ENCODE measurements at regions not wholly inside any gene's neighbourhood (a gene's known extent, or its start where the extent isn't known, plus 50 kb on each side); places are given as distances from the start of the nearest gene placed in this dataset.

DNA sequence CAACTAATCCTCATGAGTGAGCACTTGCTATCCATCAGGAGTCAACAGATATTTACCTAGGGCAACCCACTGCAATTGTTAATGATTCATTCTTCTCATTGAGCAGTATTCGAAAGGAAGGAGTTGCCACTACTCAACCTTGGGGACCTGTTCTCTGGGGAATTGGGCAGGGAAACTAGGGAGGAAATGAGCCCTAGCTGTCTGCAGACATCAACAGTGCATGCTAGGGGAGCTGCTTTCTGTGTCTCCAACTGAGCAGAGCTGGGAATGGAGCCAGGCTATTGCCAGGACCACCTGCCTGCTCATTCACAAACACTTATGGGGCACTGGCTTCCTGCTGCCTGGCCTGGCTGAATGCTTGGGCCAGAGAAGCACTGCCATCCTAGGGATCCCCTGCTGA, 183.4 kb downstream of the TMEM38B start:
- no peak for TF ChIP-seq CTCF (IDR thresholded peaks at IDR 0.05; ENCODE audit: low read depth, low read length)
- no peak for DNase-seq (ENCODE audit: low read depth, low spot score)
- H3K4me3 ChIP-seq (ENCODE audit: low read depth, low read length), result no peak overlapping the region
- in situ Hi-C loops (cut with HindIII; ENCODE audit: low sequenced_read_pairs), result no loop called here

DNA sequence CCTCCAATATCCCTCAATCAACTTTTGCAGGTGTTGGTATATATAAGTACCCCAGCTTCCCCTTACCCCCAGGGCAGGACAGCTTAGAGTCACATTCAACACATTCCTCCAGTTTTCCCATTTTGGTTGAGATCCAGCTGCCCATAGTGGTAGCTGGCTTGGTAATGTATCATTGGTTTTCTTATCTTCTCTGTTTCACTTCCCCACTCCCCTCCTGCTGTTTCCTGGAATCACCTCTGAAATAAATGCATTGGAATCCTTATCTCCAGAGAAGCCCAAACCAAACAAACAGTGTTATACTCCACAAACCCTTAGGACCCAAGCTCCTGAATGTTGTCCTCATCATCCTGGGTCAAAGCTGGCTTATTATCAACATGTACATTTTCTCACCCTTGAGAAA, 184.8 kb downstream of the TMEM38B start:
- in situ Hi-C loops (cut with HindIII; ENCODE audit: low sequenced_read_pairs), result no loop called here
- no peak overlapping the region for H3K4me3 ChIP-seq (ENCODE audit: low read depth, low read length)
- TF ChIP-seq CTCF (IDR thresholded peaks at IDR 0.05; ENCODE audit: low read depth, low read length), result no peak

DNA sequence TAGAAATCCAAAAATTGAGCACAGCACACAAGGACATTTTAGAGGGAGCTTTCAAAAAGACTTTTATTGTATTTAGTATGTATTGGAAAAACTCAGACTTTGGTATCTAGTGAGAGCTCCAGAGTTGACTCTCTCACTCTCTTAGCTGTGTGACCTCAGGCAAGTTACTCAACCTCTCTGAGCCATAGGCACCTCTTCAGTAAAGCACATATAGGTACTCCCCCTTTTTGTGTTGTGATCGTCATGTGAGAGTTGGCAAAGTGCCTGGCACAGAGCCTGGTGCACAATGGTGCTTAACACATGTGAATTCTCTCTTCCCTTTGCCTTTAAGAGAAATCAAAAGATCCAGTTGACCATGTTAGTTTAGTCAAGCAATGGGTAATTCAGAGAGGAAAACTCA, 186.2 kb downstream of the TMEM38B start:
- no peak for TF ChIP-seq CTCF (IDR thresholded peaks at IDR 0.05; ENCODE audit: low read depth, low read length)
- no peak overlapping the region for H3K4me3 ChIP-seq (ENCODE audit: low read depth, low read length)
- in situ Hi-C loops (cut with HindIII; ENCODE audit: low sequenced_read_pairs), result no loop called here
- DNase-seq (ENCODE audit: low read depth, low spot score), result no peak

More for the DNA sequence above, 184.8 kb downstream of the TMEM38B start:
- no peak for DNase-seq (ENCODE audit: low read depth, low spot score)

- in situ Hi-C loops (cut with HindIII; ENCODE audit: low sequenced_read_pairs), result no loop called here
- no peak for TF ChIP-seq CTCF (IDR thresholded peaks at IDR 0.05; ENCODE audit: low read depth, low read length)
- H3K4me3 ChIP-seq (ENCODE audit: low read depth, low read length), result no peak overlapping the region
- DNase-seq (ENCODE audit: low read depth, low spot score), result no peak
Observed at GRCh38 chr9:105881021-105881420, 186.7 kb downstream of the TMEM38B start.

DNA sequence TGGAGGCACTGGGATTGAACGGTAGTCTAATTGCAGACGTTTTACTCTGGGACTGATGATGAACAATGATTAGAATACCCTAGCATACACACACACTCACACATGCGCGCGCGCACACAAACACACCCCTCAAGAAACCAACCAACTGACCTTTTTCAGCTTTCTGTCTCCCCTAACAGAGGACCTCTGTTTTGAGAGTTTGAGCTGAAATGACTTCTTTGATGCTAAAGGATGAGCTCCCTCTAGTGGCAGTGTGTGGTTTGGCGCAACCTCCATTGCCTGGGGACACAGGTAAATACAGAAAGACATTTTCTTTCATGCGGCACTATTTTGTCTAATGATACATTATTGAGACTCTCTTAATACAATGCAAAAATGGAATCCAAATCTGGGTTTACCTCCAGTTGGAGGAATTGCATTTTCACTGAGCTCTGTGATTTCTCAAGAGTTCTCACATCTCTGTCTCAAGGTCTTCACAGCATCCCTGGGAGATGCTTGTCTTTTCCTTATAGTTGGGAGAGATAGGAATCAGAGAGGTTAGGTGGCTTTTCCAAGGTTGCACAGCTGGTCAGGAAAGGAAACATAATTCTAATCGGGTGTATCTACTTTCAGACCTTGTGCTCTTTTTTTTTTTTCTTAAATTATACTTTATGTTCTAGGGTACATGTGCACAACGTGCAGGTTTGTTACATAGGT, 187.5 kb downstream of the TMEM38B start:
- in situ Hi-C loops (cut with HindIII; ENCODE audit: low sequenced_read_pairs), result no loop called here
- TF ChIP-seq CTCF (IDR thresholded peaks at IDR 0.05; ENCODE audit: low read depth, low read length), result peak; percentile 95
- DNase-seq (ENCODE audit: low read depth, low spot score), result peak; percentile 54
- H3K4me3 ChIP-seq (ENCODE audit: low read depth, low read length), result no peak overlapping the region

DNA sequence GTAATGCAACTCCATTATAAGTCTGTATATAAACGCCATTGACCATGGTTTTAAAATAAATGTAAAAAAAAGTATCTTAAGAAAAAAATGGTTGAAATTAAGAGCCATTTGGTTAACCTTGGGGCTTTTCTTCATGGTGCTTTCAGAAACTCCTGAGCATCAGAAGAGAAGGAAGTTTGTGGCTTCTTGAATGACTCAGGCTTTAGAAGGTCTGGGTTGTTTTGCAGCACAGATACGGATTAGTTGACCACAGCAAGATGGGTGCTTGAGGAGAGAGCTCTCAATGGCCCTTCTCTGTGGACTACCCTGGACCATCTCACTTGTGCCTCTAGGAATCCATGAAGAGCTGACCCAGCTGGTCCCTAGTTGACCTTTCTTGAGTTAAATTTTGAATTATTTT, 189.5 kb downstream of the TMEM38B start:
- DNase-seq (ENCODE audit: low read depth, low spot score), result no peak
- no peak for TF ChIP-seq CTCF (IDR thresholded peaks at IDR 0.05; ENCODE audit: low read depth, low read length)
- H3K4me3 ChIP-seq (ENCODE audit: low read depth, low read length), result no peak overlapping the region
- in situ Hi-C loops (cut with HindIII; ENCODE audit: low sequenced_read_pairs), result no loop called here

Measured in astrocyte of the spinal cord (primary cell).